Fibroblast of skin of right quadriceps (primary cell): ENCODE measurements at regions not wholly inside any gene's neighbourhood (a gene's known extent, or its start where the extent isn't known, plus 50 kb on each side); places are given as distances from the start of the nearest gene placed in this dataset.
A peak's percentile ranks its signal among the peaks of the same experiment; 100 is the strongest.

Experiments
- DNase-seq: peaks from one replicate; pipeline ENCODE4 v3.0.0-alpha.2; 2013

DNA sequence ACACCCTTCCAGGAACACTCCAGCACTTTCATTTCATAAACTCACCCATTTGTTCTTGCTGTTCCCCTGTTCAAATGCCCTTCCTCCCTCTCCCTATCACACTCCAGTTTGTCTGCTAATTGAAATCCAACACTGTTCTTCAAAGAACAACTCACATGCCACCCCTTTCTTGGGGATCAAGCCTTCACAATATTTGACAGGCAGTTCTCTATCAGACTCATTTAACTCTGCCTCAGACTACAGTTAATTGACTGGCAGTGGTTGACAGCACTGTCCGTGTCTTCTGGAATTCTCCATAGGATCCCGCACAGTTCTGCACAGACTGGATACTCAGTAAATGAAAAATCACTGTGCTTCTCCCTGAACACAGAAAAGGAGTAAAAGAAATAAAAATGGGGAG is 87.8 kb downstream of the PMP22 start:
- DNase-seq, result no peak

GRCh38 chr17:15175356-15175755 is 89.8 kb downstream of the PMP22 start:
- DNase-seq, result no peak

- DNase-seq, result peak; percentile 79
Measured at GRCh38 chr17:15171167-15172047, 93.7 kb downstream of the PMP22 start.

DNA sequence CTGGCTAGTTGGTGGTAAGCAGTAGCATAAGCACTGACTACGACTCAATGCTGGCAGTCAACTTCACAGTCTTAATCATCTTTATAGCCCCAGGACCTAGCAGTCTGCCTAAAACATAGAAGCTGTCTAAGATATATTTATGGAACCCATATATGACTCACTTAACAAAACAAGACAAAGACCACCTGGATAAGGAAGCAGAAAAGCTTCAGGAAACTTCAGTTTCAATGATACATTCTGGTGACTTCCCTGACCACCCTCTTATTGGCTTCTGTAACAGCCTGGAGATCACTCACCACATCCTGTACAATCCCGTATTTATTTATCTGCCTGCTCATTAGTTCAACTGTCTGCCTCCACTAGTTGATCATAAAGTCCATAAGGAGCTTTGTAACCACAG is 95.5 kb downstream of the PMP22 start:
- DNase-seq, result peak; percentile 88

DNA sequence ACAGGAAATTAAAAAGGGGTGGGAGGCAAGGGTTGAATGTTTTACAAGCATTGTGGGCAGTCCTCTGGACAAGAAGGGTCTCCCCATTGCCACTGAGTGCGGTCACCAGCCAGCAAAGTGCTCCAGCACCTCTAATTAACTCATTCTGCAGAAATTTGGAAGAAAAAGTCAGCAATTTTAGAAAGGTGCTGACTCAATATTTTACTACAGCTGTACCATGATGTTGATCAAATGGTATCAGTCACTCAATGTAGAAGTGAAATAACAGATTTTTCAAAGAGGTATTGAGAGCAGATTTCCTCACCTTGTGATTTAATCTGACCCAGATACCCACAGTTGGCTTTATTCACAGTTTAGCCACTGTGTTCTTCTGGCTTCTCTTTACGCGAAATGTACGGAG is 96.7 kb downstream of the PMP22 start:
- DNase-seq, result no peak

- no peak for DNase-seq
Measured at GRCh38 chr17:15161395-15161794, 103.7 kb downstream of the PMP22 start.

DNA sequence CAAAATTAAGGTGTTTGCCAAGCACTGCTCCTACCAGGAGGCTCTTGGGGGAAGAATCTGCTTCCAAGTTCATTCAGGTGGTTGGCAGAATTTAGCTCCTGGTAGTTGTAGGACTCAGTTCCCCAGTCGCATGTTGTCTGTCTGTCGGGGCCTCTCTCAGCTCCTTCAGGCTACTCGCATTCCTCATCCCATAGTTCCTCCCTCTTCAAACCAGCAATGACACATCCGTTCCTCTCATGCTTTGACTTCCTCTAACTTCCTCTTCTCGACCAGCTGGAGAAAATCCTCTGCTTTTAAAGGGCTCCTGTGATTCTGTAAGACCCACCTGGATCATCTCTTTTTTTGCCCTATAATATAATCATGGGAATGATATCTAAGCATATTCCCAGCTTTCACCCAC is 108.1 kb downstream of the PMP22 start:
- DNase-seq, result peak; percentile 59

GRCh38 chr17:15154618-15155017 is 110.5 kb downstream of the PMP22 start:
- peak; percentile 30 for DNase-seq

- no peak for DNase-seq
Measured at GRCh38 chr17:15145621-15146020, 119.5 kb downstream of the PMP22 start.

DNA sequence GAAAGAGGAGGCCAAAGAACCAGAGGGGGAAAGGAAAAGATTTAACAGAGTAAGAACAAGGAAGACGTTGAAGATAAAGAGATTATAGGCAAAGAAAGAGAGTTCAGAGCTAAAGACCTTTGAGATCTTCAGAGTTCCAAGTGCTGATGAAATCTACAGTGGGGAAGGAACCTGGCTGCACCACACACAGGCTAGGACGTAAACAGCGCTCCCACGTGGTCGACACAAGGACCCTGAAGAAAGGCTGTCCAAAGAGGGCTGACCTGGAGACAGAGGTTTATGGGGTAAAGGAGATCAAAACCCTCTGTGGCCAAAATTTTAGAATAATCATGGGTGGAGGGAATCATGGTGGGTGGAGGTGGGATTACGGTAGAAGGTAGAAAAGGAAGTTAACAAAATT is 121.6 kb downstream of the PMP22 start:
- no peak for DNase-seq

GRCh38 chr17:15134363-15134762 is 130.8 kb downstream of the PMP22 start:
- DNase-seq, result no peak

DNA sequence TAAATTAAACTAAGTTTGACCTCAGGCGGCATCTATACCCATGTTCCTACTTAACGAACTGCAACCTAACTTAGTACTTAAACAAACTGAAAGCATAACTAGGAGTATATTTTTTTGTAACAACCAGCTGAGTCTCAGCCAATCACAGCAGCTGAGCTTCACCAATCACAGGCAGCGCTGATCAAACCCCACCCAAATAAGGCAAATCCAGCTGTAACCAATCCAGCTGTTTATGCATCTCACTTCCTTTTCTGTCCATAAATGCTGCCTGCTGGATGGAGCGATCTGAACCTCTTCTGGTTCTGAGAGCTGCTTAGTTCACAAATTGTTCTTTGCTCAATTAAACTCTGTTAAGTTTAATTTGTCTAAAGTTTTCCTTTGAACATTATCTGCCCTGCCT is 131.3 kb downstream of the PMP22 start:
- no peak for DNase-seq

- no peak for DNase-seq
Measured at GRCh38 chr17:15133143-15133542, 132.0 kb downstream of the PMP22 start.

GRCh38 chr17:15130426-15130825 is 134.7 kb downstream of the PMP22 start:
- DNase-seq, result peak; percentile 28

GRCh38 chr17:15129986-15130385 is 135.1 kb downstream of the PMP22 start:
- DNase-seq, result no peak

GRCh38 chr17:15124746-15125145 is 140.4 kb downstream of the PMP22 start:
- peak; percentile 56 for DNase-seq

GRCh38 chr17:15124264-15124595 is 140.9 kb downstream of the PMP22 start:
- peak; percentile 70 for DNase-seq

- peak; percentile 94 for DNase-seq
Measured at GRCh38 chr17:15123593-15124263, 141.4 kb downstream of the PMP22 start.

GRCh38 chr17:15122857-15123256 is 142.3 kb downstream of the PMP22 start:
- DNase-seq, result peak; percentile 61

- DNase-seq, result peak; percentile 64
Measured at GRCh38 chr17:15121426-15121825, 143.7 kb downstream of the PMP22 start.

- peak; percentile 86 for DNase-seq
Measured at GRCh38 chr17:15119968-15120367, 145.2 kb downstream of the PMP22 start.

- DNase-seq, result no peak
Measured at GRCh38 chr17:15117239-15117638, 147.9 kb downstream of the PMP22 start.

GRCh38 chr17:15112846-15113617 is 152.1 kb downstream of the PMP22 start:
- DNase-seq, result peak; percentile 63

DNA sequence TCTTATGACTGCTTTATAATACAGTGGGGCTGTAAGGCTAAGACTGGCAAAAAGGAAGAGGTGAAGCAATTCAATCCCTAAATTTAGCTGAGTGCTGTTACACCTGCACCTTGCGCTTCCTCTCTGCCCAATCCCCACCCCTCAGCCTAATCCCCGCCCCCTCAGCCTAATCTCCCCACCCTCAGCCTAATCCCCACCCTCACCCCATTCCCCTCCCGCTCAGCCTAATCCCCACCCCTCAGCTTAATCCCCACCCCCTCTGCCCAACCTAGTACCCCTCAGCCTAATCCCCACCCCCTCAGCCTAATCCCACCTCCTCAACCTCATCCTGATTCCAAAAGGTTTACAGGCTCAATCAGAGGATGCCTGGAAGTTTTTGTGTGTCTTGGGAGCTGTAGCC is 155.5 kb downstream of the PMP22 start:
- no peak for DNase-seq
